Loucy (cell line): ENCODE measurements at regions not wholly inside any gene's neighbourhood (a gene's known extent, or its start where the extent isn't known, plus 50 kb on each side); places are given as distances from the start of the nearest gene placed in this dataset.

Experiments
- CTCF ChIP-seq: fragments of 200-600 bp; sonication (generic); conservative IDR thresholded peaks from 2 replicates; pipeline ENCODE4 v1.5.1; 2014; ENCODE audit warnings: mild to moderate bottlenecking, antibody characterized with exemption, low read length
- EZH2phosphoT487 ChIP-seq: fragments of 200-600 bp; IDR thresholded peaks from 2 replicates; pipeline ENCODE4 v1.6.1; 2018; ENCODE audit warnings: antibody characterized with exemption, mild to moderate bottlenecking, moderate library complexity, borderline replicate concordance

GRCh38 chr6:80639181-80639629, 532.7 kb downstream of the BCKDHB start:
- no peak for TF ChIP-seq CTCF
- TF ChIP-seq EZH2phosphoT487, result no peak
